ENCODE measurements at regions not wholly inside any gene's neighbourhood (a gene's known extent, or its start where the extent isn't known, plus 50 kb on each side); places are given as distances from the start of the nearest gene placed in this dataset.
"Not testable (repeated sequence)": the region's sequence is repeated elsewhere in the genome, so short reads cannot be mapped to it uniquely, and the experiment has no call there.

GRCh38 chr5:30131-30530 lies 61.8 kb upstream of the PLEKHG4B start:
- no peak overlapping the region for H3K4me3 Mint-ChIP-seq (ENCODE audit: low read depth)
- TF ChIP-seq CTCF (IDR thresholded peaks at IDR 0.05; ENCODE audit: unreplicated experiment), result no peak
- H3K27me3 Mint-ChIP-seq, result peaks cover 51% of the 10 kb centered on the region

GRCh38 chr5:30556-30955 lies 61.4 kb upstream of the PLEKHG4B start:
- not testable (repeated sequence) for H3K4me3 Mint-ChIP-seq (ENCODE audit: low read depth); DNase-seq (ENCODE audit: low spot score, unreplicated experiment); H3K36me3 Mint-ChIP-seq (ENCODE audit: insufficient read depth); H3K27ac Mint-ChIP-seq; H3K4me1 Mint-ChIP-seq (ENCODE audit: low read depth)
- H3K27me3 Mint-ChIP-seq, result peaks cover 53% of the 10 kb centered on the region
- H3K9me3 Mint-ChIP-seq (ENCODE audit: low read depth), result peaks cover 10% of the 10 kb centered on the region

More at GRCh38 chr5:30131-30530, 61.8 kb upstream of the PLEKHG4B start:
- no peak for DNase-seq (ENCODE audit: low spot score, unreplicated experiment)
- Mint-ChIP-seq H3K27ac (no peak overlapping the region), H3K9me3 (ENCODE audit: low read depth) (peaks cover 10% of the 10 kb centered on the region), H3K36me3 (ENCODE audit: insufficient read depth) (no peaks in the 10 kb centered on the region), H3K4me1 (ENCODE audit: low read depth) (no peaks in the 10 kb centered on the region)

- Mint-ChIP-seq H3K36me3 (ENCODE audit: insufficient read depth) (no peaks in the 10 kb centered on the region), H3K4me3 (ENCODE audit: low read depth) (no peak overlapping the region), H3K27me3 (peaks cover 54% of the 10 kb centered on the region), H3K9me3 (ENCODE audit: low read depth) (peaks cover 10% of the 10 kb centered on the region), H3K4me1 (ENCODE audit: low read depth) (no peaks in the 10 kb centered on the region), H3K27ac (no peak overlapping the region)
- no peak for DNase-seq (ENCODE audit: low spot score, unreplicated experiment)
- TF ChIP-seq CTCF (IDR thresholded peaks at IDR 0.05; ENCODE audit: unreplicated experiment), result no peak
These were observed 59.8 kb upstream of the PLEKHG4B start for GRCh38 chr5:32165-32564.

- H3K27ac Mint-ChIP-seq; H3K9me3 Mint-ChIP-seq (ENCODE audit: low read depth); H3K36me3 Mint-ChIP-seq (ENCODE audit: insufficient read depth); H3K4me3 Mint-ChIP-seq (ENCODE audit: low read depth); H3K4me1 Mint-ChIP-seq (ENCODE audit: low read depth); DNase-seq (ENCODE audit: low spot score, unreplicated experiment): not testable (repeated sequence)
- peaks cover 73% of the 10 kb centered on the region for H3K27me3 Mint-ChIP-seq
These were observed 56.4 kb upstream of the PLEKHG4B start for GRCh38 chr5:35521-35920.

- DNase-seq (ENCODE audit: low spot score, unreplicated experiment); H3K4me3 Mint-ChIP-seq (ENCODE audit: low read depth); H3K36me3 Mint-ChIP-seq (ENCODE audit: insufficient read depth); H3K4me1 Mint-ChIP-seq (ENCODE audit: low read depth); H3K9me3 Mint-ChIP-seq (ENCODE audit: low read depth); H3K27ac Mint-ChIP-seq: not testable (repeated sequence)
- H3K27me3 Mint-ChIP-seq, result peaks cover 73% of the 10 kb centered on the region
These were observed 54.8 kb upstream of the PLEKHG4B start for GRCh38 chr5:37207-37606.

- TF ChIP-seq CTCF (IDR thresholded peaks at IDR 0.05; ENCODE audit: unreplicated experiment), result no peak
- Mint-ChIP-seq H3K4me1 (ENCODE audit: low read depth) (no peaks in the 10 kb centered on the region), H3K4me3 (ENCODE audit: low read depth) (no peak overlapping the region), H3K36me3 (ENCODE audit: insufficient read depth) (no peaks in the 10 kb centered on the region), H3K9me3 (ENCODE audit: low read depth) (no peaks in the 10 kb centered on the region), H3K27me3 (peaks cover 66% of the 10 kb centered on the region), H3K27ac (no peak overlapping the region)
- no peak for DNase-seq (ENCODE audit: low spot score, unreplicated experiment)
These were observed 51.9 kb upstream of the PLEKHG4B start for GRCh38 chr5:39979-40583.

Measured in progenitor cell of endocrine pancreas (in vitro differentiated cells).